Endothelial cell of umbilical vein (primary cell): ENCODE measurements at regions not wholly inside any gene's neighbourhood (a gene's known extent, or its start where the extent isn't known, plus 50 kb on each side); places are given as distances from the start of the nearest gene placed in this dataset.

ENCODE experiments used
- EZH2 ChIP-seq: IDR thresholded peaks from 2 replicates; pipeline ENCODE4 v1.6.1; 2012; ENCODE audit warnings: borderline replicate concordance, low read depth, mild to moderate bottlenecking, moderate library complexity, low read length, inconsistent platforms; ENCODE audit not compliant: severe bottlenecking
- FOS ChIP-seq: IDR thresholded peaks from 2 replicates; pipeline ENCODE4 v1.6.1; 2011; ENCODE audit warnings: mild to moderate bottlenecking, low read length, moderate library complexity, borderline replicate concordance; ENCODE audit not compliant: insufficient read depth
- GATA2 ChIP-seq: IDR thresholded peaks from 2 replicates; pipeline ENCODE4 v1.7.0; 2011; ENCODE audit warnings: low read depth, mild to moderate bottlenecking, moderate library complexity, mixed read lengths, low read length; ENCODE audit not compliant: insufficient read length, insufficient read depth
- JUN ChIP-seq: IDR thresholded peaks from 2 replicates; pipeline ENCODE4 v1.6.1; 2011; ENCODE audit warnings: borderline replicate concordance, low read depth; ENCODE audit not compliant: insufficient read length, insufficient read depth
- MYC ChIP-seq: IDR thresholded peaks from one replicate; pipeline ENCODE4 v1.6.1; 2011; ENCODE audit warnings: mild to moderate bottlenecking, low read depth, low read length
- POLR2A ChIP-seq: IDR thresholded peaks from 2 replicates; pipeline ENCODE4 v1.6.1; 2012; ENCODE audit warnings: low read depth, mild to moderate bottlenecking, control low read depth, low read length
- POLR2AphosphoS5 ChIP-seq: IDR thresholded peaks from 2 replicates; pipeline ENCODE4 v1.6.1; 2012; ENCODE audit warnings: low read depth, mild to moderate bottlenecking, control low read depth, low read length, moderate library complexity; ENCODE audit not compliant: insufficient read depth
- TF ChIP-seq, protein P1 (sequence below), 2 donors: IDR thresholded peaks; 1 replicate in 1 of 2; 2 replicates in 1 of 2; pipeline ENCODE4 v1.5.1; 2011; ENCODE audit warnings: low read length in 2 of 2, mild to moderate bottlenecking in 2 of 2, moderate library complexity in 2 of 2, control low read depth in 1 of 2, inconsistent platforms in 1 of 2, low read depth in 1 of 2; ENCODE audit not compliant: insufficient read depth in 1 of 2; ENCODE audit errors: extremely low read depth in 1 of 2
- TF ChIP-seq, protein P2 (sequence below): IDR thresholded peaks from 2 replicates; pipeline ENCODE4 v1.6.1; 2011; ENCODE audit not compliant: insufficient read depth, insufficient read length

DNA sequence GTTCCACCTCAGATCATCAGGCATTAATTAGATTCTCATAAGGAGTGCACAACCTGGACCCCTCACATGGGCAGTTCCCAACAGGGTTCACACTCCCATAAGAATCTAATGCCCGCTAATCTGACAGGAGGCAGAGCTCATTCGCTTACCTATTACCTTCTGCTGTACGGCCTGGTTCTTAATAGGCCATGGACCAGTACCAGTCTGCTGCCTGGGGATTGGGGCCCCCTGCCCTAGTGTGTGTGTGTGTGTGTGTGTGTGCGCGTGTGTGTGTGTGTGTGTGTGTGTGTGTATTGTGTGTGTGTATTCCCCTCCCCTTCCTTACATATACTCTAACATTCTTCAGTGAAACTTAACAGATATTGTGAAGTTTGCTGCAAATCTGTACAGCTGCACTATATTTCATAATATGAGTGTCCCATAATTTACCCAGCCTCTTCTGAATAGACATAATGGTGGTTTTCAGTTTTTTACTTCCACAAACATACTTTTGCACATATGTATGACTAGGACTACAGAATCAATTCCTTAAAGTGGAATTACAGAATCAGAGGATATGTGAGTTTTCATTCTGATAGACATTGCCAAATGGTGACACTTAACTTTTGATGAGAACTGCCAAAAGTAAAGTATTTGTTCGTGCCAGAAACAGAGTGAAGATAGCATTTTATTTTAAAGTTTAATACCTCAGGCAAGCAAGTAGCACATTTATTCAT, 205.2 kb upstream of the EEA1 start:
- TF ChIP-seq, protein P1, sequence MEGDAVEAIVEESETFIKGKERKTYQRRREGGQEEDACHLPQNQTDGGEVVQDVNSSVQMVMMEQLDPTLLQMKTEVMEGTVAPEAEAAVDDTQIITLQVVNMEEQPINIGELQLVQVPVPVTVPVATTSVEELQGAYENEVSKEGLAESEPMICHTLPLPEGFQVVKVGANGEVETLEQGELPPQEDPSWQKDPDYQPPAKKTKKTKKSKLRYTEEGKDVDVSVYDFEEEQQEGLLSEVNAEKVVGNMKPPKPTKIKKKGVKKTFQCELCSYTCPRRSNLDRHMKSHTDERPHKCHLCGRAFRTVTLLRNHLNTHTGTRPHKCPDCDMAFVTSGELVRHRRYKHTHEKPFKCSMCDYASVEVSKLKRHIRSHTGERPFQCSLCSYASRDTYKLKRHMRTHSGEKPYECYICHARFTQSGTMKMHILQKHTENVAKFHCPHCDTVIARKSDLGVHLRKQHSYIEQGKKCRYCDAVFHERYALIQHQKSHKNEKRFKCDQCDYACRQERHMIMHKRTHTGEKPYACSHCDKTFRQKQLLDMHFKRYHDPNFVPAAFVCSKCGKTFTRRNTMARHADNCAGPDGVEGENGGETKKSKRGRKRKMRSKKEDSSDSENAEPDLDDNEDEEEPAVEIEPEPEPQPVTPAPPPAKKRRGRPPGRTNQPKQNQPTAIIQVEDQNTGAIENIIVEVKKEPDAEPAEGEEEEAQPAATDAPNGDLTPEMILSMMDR (IDR thresholded peaks at IDR 0.05; ENCODE audit: extremely low read depth in 1 of 2, insufficient read depth in 1 of 2, low read depth in 1 of 2, low read length in 2 of 2) = no peak
- TF ChIP-seq MYC (no peak), EZH2 (no peak), FOS (no peak), POLR2A (no peak), POLR2AphosphoS5 (no peak), JUN (no peak), GATA2 (no peak)
- TF ChIP-seq, protein P2, sequence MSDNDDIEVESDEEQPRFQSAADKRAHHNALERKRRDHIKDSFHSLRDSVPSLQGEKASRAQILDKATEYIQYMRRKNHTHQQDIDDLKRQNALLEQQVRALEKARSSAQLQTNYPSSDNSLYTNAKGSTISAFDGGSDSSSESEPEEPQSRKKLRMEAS = no peak
